Neural progenitor cell (in vitro differentiated cells): ENCODE measurements at regions not wholly inside any gene's neighbourhood (a gene's known extent, or its start where the extent isn't known, plus 50 kb on each side); places are given as distances from the start of the nearest gene placed in this dataset.

Experiments used
- CTCF ChIP-seq: fragments of 200-600 bp; sonication (generic); IDR thresholded peaks from 2 replicates; pipeline ENCODE4 v1.5.1; 2017; ENCODE audit warnings: antibody characterized with exemption, mild to moderate bottlenecking
- EZH2 ChIP-seq: fragments of 200-600 bp; sonication (generic); IDR thresholded peaks from 2 replicates; pipeline ENCODE4 v1.6.1; 2017; ENCODE audit warnings: antibody characterized with exemption, mild to moderate bottlenecking, moderate library complexity

DNA sequence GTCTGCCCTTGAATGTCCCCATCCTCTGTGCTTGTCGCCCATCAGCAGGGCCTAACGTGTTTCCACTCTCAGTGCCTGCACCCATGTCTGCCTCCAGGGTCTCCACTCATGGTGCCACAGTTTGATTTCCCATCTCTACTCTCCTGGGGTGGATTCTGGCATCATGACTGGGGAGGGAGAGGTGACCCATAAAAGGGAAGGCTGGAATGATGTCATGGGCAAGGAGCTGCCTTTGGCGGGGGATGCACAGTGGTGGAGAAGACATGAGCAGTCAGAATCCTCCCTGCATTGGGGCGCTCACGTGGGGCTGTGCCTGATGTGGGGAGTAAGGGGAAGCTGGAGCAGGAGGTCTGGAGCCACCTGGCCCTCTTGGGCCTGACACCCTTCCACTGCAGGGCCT, 100.9 kb downstream of the USP22 start:
- TF ChIP-seq EZH2 (no peak), CTCF (no peak)
